GM19238 (cell line): ENCODE measurements at regions not wholly inside any gene's neighbourhood (a gene's known extent, or its start where the extent isn't known, plus 50 kb on each side); places are given as distances from the start of the nearest gene placed in this dataset.

Source experiments
- DNase-seq: peaks from one replicate; pipeline ENCODE4 v3.0.0; 2011; ENCODE audit warnings: low spot score; ENCODE audit not compliant: insufficient read length

DNA sequence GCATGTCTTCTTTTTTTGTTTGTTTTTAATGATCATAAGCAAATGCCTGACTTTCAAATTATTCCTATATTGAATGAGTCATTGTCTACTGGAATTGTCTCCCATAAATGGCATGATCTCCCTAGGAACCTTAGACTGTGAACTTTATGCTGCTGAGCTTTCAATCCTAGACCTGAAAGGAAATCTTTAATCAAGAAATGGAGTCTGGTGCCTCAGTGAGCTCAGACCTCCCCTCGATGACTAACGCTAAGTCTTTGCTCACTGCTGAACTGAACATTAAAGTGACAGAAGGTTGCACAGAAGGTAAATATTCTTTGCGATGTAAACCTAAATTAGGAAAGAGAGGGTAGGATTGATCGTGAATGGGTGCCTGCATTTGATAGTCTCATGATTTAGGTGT lies 745.2 kb upstream of the WWC1 start:
- DNase-seq: no peak

DNA sequence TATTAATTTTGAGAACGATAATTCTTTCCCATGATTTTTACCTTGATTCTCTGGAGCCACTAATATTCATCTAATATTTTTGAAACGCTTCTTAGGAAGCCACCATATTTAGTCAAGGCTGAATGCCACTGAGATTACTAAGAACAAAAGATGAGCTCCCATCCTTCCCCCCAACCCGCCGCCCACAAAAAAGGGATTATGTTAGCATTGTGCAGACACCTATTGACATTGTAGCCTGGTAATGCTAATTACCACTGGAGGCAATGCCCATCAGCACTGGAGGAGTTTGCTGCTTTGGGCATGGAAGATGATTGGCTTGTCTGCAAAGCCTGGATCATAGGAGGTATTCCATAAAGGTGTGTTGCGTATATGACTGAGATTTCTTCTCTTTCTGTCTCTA lies 739.1 kb upstream of the WWC1 start:
- DNase-seq: no peak

DNA sequence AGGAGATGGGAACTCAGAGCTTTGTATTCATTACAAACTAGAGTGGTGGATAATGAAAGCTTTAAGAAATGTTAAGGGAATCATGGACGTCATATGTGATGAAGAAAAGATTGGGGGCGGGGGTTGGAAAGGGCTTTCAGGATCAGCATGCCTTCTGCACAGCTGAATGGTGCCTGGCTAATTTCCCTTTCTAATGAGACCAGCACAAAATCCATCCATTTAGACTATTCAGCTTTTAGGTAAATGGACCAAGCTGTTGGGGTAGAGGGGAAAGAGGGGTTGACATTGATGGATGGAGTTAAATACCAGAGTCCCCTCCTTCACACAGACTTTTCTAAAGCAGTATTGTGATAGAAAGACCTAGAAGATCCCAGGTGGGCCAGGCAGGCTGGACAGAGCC lies 737.9 kb upstream of the WWC1 start:
- no peak for DNase-seq

DNA sequence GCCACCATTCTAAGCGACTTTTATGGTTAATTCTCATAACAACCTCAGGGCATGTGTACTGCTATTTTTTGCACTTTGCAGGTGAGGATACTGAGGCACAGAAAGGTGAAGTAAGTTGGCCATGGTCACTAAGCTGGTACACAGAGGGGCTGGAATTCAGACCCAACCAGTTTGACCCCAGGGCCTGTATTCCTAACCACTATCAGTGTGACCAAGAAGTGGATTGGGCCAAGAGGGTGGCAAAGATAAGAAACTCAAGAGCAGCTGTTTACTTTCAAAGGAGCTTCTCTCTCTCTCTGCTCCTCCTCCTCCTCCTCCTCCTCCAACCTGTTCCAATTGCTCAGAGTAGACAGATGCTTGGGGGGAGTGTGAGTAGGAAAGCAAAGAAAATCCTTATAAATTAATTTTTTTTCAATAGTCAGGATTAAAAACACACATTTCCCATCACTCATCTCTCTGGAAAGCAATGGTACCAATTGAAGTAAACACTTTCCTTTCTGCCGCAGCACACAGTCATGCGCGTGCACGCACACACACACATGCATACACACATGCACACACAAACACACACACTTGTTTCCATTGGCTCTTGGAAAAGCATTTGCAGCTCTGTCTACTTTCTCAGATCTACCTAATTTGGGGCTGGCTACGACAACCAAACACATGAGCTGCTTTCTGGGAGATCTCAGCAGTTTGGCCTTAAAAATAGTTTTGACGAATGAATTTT lies 736.7 kb upstream of the WWC1 start:
- DNase-seq: no peak

DNA sequence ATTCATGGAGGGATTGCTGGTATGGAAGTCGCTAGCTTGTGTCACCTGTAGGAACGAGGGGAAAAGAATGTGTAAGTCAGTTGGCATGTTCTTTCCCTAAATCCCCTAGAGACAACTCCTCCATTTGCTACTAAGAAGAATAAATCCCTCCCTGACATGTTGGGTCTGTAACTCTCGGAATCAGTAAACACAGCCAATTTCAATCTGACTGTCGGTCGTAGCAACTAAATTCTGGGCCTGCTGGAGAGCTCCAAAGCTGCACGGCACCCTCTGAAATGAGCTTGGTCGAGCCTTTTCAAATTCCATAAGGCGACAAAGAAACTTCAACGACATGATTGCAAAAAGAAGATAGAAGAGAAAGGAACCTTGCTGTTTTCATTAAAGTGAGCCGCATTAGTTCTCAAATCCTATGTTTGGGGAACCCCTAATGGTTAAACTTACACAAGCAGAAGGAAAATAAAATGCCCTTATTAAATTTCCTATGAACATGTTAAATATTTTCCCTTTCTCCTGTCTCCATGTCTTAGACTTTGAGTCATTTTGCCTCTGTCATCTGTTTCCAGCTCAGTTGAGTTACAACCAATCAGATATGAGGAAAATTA lies 735.8 kb upstream of the WWC1 start:
- DNase-seq: no peak

DNA sequence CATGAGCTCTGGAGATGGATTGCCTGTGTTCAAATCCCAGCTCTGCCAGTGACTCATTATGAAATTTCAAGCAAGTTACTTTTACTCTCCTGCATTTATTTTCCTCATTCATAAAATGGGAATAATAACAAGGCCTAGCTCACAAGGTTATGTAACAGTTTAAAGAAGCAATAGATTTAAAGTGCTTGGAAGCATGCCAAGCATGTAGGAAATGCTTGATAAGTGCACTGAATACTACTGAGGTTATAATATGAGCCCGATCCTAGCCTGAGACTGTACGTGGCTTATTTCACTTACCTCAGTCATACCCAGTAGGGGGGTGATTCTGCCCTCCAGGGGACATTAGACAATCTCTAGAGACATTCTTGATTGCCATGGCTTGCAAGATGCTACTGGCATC lies 734.1 kb upstream of the WWC1 start:
- no peak for DNase-seq

DNA sequence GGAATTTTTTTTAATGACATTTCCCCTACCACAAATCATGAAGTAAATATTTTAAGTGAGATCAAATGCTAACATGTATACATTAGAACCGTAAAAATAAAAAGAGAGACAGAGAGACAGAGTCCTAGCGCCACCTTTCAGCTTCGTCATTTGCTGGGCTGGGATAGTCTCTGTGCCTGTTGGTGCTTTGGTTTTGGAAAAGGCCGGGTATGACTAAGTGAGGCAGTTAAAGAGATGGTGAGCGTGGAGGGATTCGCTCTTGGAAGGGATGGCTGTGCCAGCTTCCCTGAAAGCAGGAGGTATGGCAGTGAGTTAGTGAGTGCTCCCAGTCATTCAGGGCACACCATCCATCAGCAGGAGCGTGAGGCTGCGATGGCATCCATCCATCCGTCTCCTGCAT lies 729.6 kb upstream of the WWC1 start:
- no peak for DNase-seq

DNA sequence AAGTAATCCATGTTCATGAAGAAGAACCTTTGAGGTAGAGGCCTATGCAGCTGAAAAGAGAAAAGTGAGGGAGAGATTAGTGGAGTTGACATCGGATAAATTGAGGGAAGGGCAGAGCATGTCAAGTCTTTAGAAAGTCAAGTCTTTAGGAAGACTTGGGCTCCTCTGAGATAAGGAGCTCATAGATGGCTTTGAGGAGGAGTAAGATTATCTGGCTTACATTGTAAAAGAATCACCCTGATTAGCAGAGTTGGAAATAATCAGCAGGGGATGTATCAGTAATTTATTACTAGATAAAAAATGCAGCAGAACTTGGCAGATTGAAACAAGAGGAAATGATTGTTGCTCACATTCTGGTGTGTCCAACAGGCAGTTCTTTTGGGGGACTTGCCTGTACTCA lies 727.2 kb upstream of the WWC1 start:
- no peak for DNase-seq

DNA sequence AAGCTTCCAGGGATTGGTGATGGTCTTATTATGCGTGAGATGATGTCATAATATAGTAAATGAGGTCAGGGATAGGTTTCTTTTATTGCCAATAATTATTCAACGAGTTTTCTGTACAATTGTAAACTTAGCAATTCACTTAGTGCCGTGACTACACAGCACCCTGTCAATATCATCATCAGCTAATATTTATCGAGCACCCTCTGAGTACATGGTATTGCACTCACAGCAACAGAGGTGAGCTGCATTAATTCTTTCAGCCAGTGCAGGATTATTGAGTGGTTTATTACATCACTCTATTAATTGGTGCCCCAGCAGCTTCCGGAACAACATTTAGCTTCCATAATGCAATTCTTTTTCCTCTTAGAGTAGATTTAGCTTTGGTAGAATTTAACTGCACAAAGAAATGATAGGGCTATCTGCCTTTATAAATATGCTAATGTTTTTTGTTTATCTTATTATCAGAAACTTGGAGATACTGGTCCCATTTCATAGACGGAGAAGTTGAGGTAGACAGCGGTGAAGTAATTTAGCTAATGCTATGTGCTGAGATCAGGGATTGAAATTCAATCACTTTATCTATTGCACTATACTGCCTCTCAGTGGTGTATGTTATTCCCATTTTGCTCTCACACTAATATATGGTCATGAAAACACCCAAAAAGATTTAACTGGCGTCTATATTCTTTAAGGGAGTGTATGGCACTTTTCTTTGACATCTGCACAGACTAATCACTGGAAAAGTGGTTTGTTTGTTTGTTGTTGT lies 726.1 kb upstream of the WWC1 start:
- no peak for DNase-seq

DNA sequence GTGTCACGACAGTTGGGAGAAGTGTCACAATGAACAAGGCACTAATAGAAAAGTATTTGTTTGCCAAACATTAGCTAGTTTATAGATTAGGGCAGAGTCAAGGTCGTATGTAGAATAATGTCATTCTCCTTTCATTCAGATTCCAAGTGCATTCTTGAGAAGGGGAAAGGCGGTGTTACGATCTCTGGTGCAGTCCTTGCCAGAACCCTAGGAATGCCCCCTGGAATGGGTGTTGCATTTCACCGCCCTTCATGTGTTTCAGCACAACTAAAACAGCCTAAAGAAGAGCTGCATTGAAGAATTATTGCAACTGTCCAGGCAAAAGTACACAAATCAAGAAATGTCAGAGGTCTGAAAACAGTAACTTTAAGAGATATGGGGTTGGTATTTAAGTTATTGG lies 721.0 kb upstream of the WWC1 start:
- DNase-seq: no peak

DNA sequence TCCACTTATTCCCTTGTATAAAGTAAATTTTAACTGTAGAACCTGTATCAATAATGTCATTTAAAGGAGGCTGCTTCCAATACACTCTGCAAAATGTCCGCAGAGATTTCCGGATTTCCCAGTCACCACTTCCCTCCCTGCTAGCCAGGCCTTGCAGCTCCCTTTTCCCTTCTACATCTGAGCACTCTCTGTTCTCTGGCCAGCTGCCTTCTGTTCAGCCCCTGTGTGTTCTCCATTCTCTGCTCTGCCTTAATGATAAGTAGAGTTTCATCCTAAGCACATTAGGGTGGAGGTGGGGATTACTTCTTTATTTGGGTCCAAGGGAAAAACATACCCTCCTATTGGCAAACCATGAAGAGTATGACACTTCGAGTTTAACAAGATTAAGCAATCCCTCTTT lies 719.6 kb upstream of the WWC1 start:
- DNase-seq: no peak

DNA sequence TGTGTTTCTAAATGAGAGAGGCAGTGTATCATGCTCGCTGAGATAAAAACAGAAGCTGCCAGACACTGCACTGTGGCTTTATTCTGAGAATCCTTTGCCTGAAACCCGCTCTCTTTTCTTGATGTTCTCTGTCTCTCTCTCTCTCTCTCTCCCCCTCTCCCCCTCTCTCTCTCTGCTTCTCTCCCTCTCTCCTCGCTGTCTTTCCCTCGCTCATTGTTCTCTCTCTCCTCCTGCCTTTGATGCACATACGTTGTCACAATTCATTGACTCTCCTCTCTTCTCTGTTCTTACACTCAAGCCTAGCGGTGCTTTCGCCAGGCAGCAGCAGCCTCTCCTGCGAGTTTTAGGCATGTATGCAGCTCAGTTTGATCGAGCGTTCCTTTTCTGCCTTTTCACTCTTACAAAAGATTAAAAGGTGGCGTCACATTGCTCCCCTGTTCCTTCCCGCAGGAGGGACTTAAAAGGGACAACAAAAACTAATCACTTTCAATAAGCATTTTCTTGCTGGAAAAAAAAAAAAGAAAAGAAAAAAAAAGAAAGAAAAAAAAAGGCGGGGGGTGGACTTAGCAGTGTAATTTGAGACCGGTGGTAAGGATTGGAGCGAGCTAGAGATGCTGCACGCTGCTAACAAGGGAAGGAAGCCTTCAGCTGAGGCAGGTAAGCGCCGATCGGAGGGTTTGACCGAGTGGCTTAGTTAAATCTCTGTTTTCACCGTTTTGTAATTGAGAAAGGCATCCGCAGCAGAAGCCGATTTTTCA lies 717.9 kb upstream of the WWC1 start:
- DNase-seq: no peak

DNA sequence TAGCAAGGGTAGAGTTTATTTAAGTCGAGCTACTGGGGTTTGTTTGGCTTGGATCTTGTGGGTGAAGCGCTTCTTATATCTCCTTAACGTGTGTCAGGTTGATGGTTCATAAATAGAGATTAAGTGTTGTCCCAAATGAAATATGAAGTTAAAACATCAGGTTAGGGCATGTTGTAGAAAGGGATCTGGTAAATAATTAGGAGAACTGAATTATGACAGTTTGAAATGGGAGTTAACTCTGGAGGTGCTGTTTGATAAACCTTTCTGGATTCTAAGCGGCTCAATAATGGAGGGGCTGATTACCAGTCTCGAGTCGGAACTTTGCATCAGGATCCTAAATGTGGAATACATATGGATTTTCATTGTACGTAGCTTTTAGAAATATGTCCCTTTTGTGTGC lies 717.0 kb upstream of the WWC1 start:
- no peak for DNase-seq

DNA sequence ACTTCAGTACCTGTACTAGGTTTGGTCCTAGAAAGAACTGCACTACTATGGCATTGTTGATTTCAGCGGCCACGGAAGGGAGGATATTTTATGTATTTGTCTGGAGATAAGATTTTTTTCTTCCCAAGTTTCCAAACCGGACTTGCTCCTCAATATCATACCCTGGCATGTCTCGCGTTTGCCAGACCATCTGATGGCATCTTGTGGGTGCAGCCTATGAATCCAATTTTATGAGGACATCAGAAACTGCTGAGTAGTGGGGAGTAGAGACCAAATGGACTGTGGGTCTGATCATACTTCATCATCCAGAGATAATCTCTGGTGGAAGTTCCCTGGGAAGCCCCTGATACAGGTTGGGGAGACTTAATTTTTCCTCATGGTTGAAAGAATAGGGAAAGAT lies 716.1 kb upstream of the WWC1 start:
- DNase-seq: no peak

DNA sequence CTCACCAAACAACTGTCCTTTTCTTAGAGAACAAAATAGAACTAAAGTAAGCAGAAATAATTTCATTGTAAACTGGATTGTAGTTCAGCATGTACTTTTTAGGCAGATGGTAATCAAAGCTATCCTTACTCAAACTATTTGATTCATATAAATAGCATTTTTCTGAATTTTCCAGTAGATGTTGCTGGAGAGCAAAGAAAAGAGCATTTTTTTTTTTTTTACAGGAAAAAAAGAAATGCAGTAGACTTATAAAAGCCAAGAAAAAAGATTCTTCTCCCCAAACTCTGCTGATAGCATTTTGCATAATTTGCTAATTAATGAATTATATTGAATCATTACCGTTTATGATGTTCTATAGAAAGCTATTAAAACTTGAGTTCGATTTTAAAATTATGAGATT lies 715.3 kb upstream of the WWC1 start:
- no peak for DNase-seq

DNA sequence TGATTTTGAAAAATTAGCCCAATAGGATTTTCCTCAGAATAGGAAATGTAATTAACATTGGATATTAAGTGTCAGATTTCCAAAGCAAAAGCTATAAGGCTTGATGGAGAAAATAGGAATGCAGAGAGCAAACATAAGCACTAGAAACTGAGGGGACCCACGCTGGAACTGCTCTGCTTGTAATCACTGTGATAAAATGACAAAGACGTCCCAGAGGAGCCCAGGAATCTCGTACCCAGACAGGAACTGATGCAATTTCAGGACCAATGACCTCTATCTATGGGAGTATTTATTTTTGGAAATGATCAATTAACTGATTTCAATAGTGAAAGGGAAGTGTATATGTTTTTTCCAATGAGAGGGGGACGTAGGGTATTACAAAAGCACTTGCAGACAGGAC lies 714.5 kb upstream of the WWC1 start:
- DNase-seq: no peak

DNA sequence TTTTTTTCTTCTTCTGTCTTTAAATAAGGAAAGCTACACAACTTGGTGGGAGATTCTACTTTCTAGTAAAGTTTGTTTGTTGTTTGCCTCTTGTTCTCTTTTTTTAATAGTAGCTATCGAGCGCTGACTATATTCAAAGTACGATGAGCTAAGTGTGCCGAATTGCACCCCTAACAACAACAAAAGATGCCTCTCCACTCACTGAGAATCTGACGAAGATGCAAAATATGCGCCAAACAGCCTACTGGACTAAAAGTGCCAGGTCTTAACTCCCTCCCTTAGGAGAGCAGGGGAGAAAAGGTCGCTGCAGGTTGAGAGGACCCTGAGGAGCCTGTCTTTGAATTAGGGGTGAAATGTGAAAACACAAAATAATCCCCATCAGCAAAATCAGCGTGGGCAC lies 713.8 kb upstream of the WWC1 start:
- no peak for DNase-seq

DNA sequence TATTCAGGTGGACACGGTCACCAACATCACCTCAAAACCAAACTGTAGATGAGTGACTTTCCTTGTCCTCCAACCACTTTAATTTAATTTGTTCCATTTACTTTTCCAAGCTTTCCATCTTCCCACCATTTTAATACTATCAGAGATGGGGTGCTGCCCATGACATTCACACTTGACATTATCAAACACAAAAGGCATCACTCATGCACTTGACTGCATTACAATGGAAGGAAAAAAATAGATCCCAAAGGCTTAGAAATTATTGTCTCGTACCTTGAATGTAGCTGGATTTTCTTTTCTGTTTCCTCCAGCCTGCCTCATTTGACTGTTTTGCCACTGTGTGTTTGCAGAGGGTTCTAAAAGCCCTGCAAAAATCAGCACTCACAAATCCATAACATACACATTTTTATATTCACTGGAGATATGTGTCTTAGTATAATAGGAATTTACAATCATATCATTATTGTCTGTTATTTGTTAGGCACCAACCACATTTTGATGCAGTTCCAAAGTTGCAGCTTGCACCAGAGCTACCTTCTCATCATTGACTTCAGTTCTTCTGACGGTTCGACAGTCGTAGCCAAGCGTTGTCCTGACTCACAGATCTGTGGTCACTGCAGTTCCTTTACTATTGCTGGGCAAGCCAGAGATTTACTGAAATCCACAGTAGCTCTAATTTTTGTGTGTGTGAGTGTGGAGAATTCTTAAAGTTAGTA lies 712.3 kb upstream of the WWC1 start:
- DNase-seq: no peak

DNA sequence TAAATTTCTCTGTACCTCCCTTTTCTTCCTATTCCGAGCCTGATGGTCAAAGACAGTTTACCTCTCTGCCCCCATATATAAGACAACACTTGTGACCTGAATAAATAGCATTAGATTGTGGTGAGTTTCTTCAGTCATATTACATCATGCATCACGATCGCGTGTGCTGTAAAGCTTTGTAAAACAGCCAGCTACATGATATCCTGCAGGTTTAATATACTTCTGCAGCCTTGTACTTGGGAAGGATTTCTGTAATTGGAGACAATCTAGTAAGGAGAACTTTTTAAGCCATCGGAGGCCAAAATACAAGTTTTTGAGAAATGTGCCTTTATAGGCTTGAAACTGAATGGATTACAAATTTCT lies 711.8 kb upstream of the WWC1 start:
- no peak for DNase-seq

DNA sequence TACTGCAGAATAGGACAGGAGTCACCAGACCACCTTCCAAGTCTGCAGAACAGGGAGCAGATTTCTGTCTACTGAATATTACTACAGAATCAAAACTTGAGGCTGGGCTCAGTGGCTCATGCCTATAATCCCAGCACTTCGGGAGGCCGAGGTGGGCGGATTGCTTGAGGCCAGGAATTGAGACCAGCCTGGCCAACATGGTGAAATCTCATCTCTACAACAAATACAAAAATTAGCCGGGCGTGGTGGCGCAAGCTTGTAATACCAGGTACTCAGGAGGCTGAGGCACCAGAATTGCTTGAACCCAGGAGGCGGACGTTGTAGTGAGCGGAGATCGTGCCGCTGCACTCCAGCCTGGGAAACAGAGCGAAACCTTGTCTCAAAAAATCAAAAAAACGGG lies 710.8 kb upstream of the WWC1 start:
- no peak for DNase-seq

DNA sequence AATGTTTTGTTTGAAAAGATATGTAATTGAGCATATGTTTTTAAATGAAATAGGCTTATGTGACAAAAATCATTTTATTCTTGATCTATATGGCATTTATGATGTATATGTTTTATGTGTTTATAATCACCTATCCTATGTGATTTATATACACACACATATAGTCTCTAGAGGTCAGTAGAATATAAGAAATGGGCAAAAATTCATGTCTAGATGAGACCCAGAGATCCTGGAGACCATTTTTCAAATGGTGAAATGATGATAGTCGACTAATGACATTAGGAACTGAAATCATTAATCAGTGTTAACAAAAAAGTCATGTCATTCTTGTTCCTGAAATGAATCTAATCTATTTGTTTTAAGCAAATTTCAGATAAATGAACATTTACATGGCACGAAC lies 709.2 kb upstream of the WWC1 start:
- no peak for DNase-seq

DNA sequence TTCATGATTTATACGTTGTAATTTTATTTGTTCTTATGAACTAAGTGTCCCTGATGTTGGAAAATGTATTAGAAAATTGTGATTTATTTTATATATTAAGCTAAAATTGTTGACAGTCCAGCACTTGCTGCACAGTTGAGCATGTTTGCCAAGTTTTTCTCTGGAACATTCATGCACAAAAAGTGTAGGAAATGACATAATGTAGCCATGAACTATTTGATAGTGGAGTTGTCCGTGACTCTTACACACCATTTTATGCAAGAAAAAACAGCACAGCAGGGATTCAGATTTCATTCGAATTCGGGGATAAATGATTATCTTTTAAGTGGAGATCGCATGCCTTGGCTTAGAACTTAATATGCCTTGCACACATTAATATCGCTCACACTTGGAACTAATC lies 708.6 kb upstream of the WWC1 start:
- DNase-seq: no peak
